ENCODE measurements at regions not wholly inside any gene's neighbourhood (a gene's known extent, or its start where the extent isn't known, plus 50 kb on each side); places are given as distances from the start of the nearest gene placed in this dataset.

DNA sequence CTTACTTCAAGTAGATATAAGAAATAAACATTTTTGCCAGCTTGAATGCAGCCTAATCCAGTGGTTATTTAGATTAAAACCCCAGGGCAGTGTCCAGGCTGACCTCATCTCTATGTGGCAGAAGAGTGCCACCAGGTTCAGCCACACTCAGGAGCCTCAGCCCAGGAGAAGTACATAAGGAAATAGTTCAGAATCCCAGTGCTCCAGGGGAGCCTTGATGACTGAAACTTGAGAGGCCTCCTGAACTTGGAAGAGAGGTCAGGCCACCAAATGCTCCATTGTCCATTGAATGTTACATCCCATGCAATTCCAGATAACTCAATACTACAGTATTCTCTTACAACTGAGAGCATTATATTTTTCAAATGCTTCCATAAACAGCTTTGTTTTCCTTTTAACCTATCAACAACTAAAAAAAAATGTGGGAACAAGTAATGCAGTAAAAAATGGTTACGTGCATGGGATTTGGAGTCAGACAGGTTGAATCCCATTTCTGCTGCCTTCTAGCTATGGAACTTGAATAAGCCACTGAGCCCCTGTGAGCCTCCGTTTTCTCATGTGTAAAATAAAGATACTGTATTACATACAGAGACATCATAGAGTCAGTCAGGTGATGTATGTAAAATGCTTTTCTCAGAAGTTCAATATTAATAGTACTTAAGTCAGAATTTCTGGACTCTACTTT lies 248.0 kb downstream of the PLPP3 start:
- TF ChIP-seq, protein P1, sequence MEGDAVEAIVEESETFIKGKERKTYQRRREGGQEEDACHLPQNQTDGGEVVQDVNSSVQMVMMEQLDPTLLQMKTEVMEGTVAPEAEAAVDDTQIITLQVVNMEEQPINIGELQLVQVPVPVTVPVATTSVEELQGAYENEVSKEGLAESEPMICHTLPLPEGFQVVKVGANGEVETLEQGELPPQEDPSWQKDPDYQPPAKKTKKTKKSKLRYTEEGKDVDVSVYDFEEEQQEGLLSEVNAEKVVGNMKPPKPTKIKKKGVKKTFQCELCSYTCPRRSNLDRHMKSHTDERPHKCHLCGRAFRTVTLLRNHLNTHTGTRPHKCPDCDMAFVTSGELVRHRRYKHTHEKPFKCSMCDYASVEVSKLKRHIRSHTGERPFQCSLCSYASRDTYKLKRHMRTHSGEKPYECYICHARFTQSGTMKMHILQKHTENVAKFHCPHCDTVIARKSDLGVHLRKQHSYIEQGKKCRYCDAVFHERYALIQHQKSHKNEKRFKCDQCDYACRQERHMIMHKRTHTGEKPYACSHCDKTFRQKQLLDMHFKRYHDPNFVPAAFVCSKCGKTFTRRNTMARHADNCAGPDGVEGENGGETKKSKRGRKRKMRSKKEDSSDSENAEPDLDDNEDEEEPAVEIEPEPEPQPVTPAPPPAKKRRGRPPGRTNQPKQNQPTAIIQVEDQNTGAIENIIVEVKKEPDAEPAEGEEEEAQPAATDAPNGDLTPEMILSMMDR (IDR thresholded peaks at IDR 0.05), result no peak
- TF ChIP-seq POLR2A (IDR thresholded peaks at IDR 0.05), result no peak
